ENCODE measurements at regions not wholly inside any gene's neighbourhood (a gene's known extent, or its start where the extent isn't known, plus 50 kb on each side); places are given as distances from the start of the nearest gene placed in this dataset.

DNA sequence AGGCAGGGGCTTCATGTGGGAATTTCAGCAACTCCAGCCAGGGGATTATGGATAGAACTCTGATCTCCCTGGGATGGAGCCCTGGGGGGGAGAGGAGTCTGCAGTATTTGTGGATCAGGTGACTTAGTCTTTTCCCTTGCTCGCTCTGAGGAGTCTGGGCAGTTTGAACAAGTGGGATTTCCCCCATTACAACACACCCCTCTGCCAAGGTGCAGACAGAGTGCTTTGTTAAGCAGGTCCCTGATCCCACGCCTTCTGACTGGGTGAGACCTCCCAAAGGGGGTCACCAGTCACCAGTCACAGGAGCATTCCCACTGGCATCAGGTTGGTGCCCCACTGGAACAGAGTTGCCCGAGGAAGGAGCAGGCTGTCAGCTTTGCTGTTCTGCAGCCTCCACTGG, 123.9 kb downstream of the LHFPL1 start:
- TF ChIP-seq, protein P1, sequence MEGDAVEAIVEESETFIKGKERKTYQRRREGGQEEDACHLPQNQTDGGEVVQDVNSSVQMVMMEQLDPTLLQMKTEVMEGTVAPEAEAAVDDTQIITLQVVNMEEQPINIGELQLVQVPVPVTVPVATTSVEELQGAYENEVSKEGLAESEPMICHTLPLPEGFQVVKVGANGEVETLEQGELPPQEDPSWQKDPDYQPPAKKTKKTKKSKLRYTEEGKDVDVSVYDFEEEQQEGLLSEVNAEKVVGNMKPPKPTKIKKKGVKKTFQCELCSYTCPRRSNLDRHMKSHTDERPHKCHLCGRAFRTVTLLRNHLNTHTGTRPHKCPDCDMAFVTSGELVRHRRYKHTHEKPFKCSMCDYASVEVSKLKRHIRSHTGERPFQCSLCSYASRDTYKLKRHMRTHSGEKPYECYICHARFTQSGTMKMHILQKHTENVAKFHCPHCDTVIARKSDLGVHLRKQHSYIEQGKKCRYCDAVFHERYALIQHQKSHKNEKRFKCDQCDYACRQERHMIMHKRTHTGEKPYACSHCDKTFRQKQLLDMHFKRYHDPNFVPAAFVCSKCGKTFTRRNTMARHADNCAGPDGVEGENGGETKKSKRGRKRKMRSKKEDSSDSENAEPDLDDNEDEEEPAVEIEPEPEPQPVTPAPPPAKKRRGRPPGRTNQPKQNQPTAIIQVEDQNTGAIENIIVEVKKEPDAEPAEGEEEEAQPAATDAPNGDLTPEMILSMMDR (conservative IDR thresholded peaks at IDR 0.05; ENCODE audit: low read depth, low read length) = no peak
- TF ChIP-seq MAZ (IDR thresholded peaks at IDR 0.05; ENCODE audit: borderline replicate concordance, low read depth, low read length) = no peak
- TF ChIP-seq POLR2A (IDR thresholded peaks at IDR 0.05; ENCODE audit: low read depth, low read length) = no peak
- no peak for TF ChIP-seq RAD21 (IDR thresholded peaks at IDR 0.05; ENCODE audit: low read length)
- TF ChIP-seq SMC3 (IDR thresholded peaks at IDR 0.05; ENCODE audit: low read depth, low read length) = no peak
- TF ChIP-seq BHLHE40 (IDR thresholded peaks at IDR 0.05; ENCODE audit: low read depth, low read length) = no peak
- TF ChIP-seq RCOR1 (IDR thresholded peaks at IDR 0.05; ENCODE audit: insufficient replicate concordance, low read length) = no peak
- TF ChIP-seq MAFK (IDR thresholded peaks at IDR 0.05; ENCODE audit: low read depth, low read length) = no peak
- no peak for TF ChIP-seq FOS (IDR thresholded peaks at IDR 0.05; ENCODE audit: low read depth, low read length)
- TF ChIP-seq CHD1 (IDR thresholded peaks at IDR 0.05; ENCODE audit: low read depth, low read length) = no peak
- TF ChIP-seq MXI1 (IDR thresholded peaks at IDR 0.05; ENCODE audit: borderline replicate concordance, low read depth, low read length) = no peak
- TF ChIP-seq, protein P2, sequence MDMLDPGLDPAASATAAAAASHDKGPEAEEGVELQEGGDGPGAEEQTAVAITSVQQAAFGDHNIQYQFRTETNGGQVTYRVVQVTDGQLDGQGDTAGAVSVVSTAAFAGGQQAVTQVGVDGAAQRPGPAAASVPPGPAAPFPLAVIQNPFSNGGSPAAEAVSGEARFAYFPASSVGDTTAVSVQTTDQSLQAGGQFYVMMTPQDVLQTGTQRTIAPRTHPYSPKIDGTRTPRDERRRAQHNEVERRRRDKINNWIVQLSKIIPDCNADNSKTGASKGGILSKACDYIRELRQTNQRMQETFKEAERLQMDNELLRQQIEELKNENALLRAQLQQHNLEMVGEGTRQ (IDR thresholded peaks at IDR 0.05; ENCODE audit: low read depth, low read length) = no peak
- TF ChIP-seq NFE2L2 (IDR thresholded peaks at IDR 0.05; ENCODE audit: low read depth, low read length) = no peak
